Right lobe of liver (tissue), 4 donors: ENCODE measurements at regions not wholly inside any gene's neighbourhood (a gene's known extent, or its start where the extent isn't known, plus 50 kb on each side); places are given as distances from the start of the nearest gene placed in this dataset.

ENCODE experiments used
- CTCF ChIP-seq, 4 donors: fragments of 200-600 bp in 3 of 4; fragments of 450-650 bp in 1 of 4; IDR thresholded peaks; one replicate each; pipeline versions ENCODE4 v1.5.1 to v1.8.0; 2016 to 2022; ENCODE audit warnings: antibody characterized with exemption in 4 of 4, mild to moderate bottlenecking in 2 of 4
- POLR2A ChIP-seq: fragments of 450-650 bp; IDR thresholded peaks from one replicate; pipeline ENCODE4 v1.6.1; 2017; ENCODE audit warnings: antibody characterized with exemption, mild to moderate bottlenecking
- donor health status: DM: no; HTN: no; CAD: no.
- donor health status: DM: no; HTN: no; CAD: no.
- donor health status: DM: no; HTN: yes; CAD: no.

GRCh38 chr6:148269386-148269785 is 73.3 kb upstream of the SASH1 start:
- TF ChIP-seq CTCF (IDR thresholded peaks at IDR 0.05), result no peak
- TF ChIP-seq POLR2A, result no peak
